ENCODE measurements at regions not wholly inside any gene's neighbourhood (a gene's known extent, or its start where the extent isn't known, plus 50 kb on each side); places are given as distances from the start of the nearest gene placed in this dataset.

GRCh38 chr13:78015782-78016181 lies 97.2 kb upstream of the EDNRB start:
- CTCF ChIA-PET: no interaction called here
- no peak for DNase-seq (ENCODE audit: low spot score)
- POLR2A ChIA-PET (ENCODE audit: low non-redundant PET): no interaction called here
- no peak for TF ChIP-seq CTCF (conservative IDR thresholded peaks at IDR 0.05; ENCODE audit: low read depth)
- H3K27ac ChIP-seq: no peak overlapping the region

GRCh38 chr13:78012046-78012445 lies 93.4 kb upstream of the EDNRB start:
- ChIA-PET POLR2A (ENCODE audit: low non-redundant PET) (no interaction called here), CTCF (interaction anchor here (0.5 to 0.6 kb wide), 2 partner anchors 109 to 1457 kb away, joined by 3 to 4 read pairs; no protein-coding TSS in a partner anchor)
- no peak overlapping the region for H3K27ac ChIP-seq
- no peak for TF ChIP-seq CTCF (conservative IDR thresholded peaks at IDR 0.05; ENCODE audit: low read depth)
- DNase-seq (ENCODE audit: low spot score): no peak

- no peak for DNase-seq (ENCODE audit: low spot score)
- POLR2A ChIA-PET (ENCODE audit: low non-redundant PET): no interaction called here
- H3K27ac ChIP-seq: no peak overlapping the region
- CTCF ChIA-PET: no interaction called here
- no peak for TF ChIP-seq CTCF (conservative IDR thresholded peaks at IDR 0.05; ENCODE audit: low read depth)
These were observed 86.2 kb upstream of the EDNRB start for GRCh38 chr13:78004821-78005220.

GRCh38 chr13:77999746-78000145 lies 81.1 kb upstream of the EDNRB start:
- ChIA-PET POLR2A (ENCODE audit: low non-redundant PET) (no interaction called here), CTCF (no interaction called here)
- TF ChIP-seq CTCF (conservative IDR thresholded peaks at IDR 0.05; ENCODE audit: low read depth): no peak
- no peak overlapping the region for H3K27ac ChIP-seq
- DNase-seq (ENCODE audit: low spot score): no peak

- CTCF ChIA-PET: interaction anchor here (0.7 kb wide), 1 partner anchor 1355 kb away, joined by 3 read pairs; no protein-coding TSS in a partner anchor
- DNase-seq (ENCODE audit: low spot score): no peak
- no peak overlapping the region for H3K27ac ChIP-seq
- no peak for TF ChIP-seq CTCF (conservative IDR thresholded peaks at IDR 0.05; ENCODE audit: low read depth)
- POLR2A ChIA-PET (ENCODE audit: low non-redundant PET): no interaction called here
These were observed 75.5 kb upstream of the EDNRB start for GRCh38 chr13:77994166-77994565.

GRCh38 chr13:77991003-77991402 lies 72.4 kb upstream of the EDNRB start:
- POLR2A ChIA-PET (ENCODE audit: low non-redundant PET): no interaction called here
- H3K27ac ChIP-seq: no peak overlapping the region
- CTCF ChIA-PET: no interaction called here
- DNase-seq (ENCODE audit: low spot score): no peak
- TF ChIP-seq CTCF (conservative IDR thresholded peaks at IDR 0.05; ENCODE audit: low read depth): no peak

GRCh38 chr13:77989281-77989680 lies 70.7 kb upstream of the EDNRB start:
- H3K27ac ChIP-seq: no peak overlapping the region
- ChIA-PET CTCF (no interaction called here), POLR2A (ENCODE audit: low non-redundant PET) (no interaction called here)
- TF ChIP-seq CTCF (conservative IDR thresholded peaks at IDR 0.05; ENCODE audit: low read depth): no peak
- DNase-seq (ENCODE audit: low spot score): no peak
